SHP77 (cell line): ENCODE measurements at regions not wholly inside any gene's neighbourhood (a gene's known extent, or its start where the extent isn't known, plus 50 kb on each side); places are given as distances from the start of the nearest gene placed in this dataset.

Experiments
- DNase-seq, 2 experiments: peaks; one replicate each; lab custom pipeline; 2025; lab: John Stamatoyannopoulos, UW

GRCh38 chr3:170730071-170730812, 139.8 kb downstream of the RPL22L1 start:
- DNase-seq, result no peak

GRCh38 chr3:170728181-170728580, 141.8 kb downstream of the RPL22L1 start:
- no peak for DNase-seq

- DNase-seq, result no peak
These were observed 141.9 kb upstream of the SLC7A14 start for GRCh38 chr3:170727754-170728153.

- DNase-seq, result no peak
These were observed 141.2 kb upstream of the SLC7A14 start for GRCh38 chr3:170726976-170727661.

GRCh38 chr3:170725285-170725731, 139.4 kb upstream of the SLC7A14 start:
- DNase-seq, result no peak

GRCh38 chr3:170724599-170725280, 138.9 kb upstream of the SLC7A14 start:
- no peak for DNase-seq

- DNase-seq, result no peak
These were observed 137.4 kb upstream of the SLC7A14 start for GRCh38 chr3:170723241-170723640.

- no peak for DNase-seq
These were observed 135.7 kb upstream of the SLC7A14 start for GRCh38 chr3:170721563-170721962.

- DNase-seq, result no peak
These were observed 133.4 kb upstream of the SLC7A14 start for GRCh38 chr3:170719300-170719699.

- no peak for DNase-seq
These were observed 133.0 kb upstream of the SLC7A14 start for GRCh38 chr3:170718848-170719247.

GRCh38 chr3:170717410-170718402, 131.8 kb upstream of the SLC7A14 start:
- no peak for DNase-seq

- no peak for DNase-seq
These were observed 130.4 kb upstream of the SLC7A14 start for GRCh38 chr3:170716172-170716805.

- DNase-seq, result no peak
These were observed 129.0 kb upstream of the SLC7A14 start for GRCh38 chr3:170714562-170715535.

- DNase-seq, result no peak
These were observed 128.2 kb upstream of the SLC7A14 start for GRCh38 chr3:170714122-170714521.

- DNase-seq, result no peak
These were observed 127.8 kb upstream of the SLC7A14 start for GRCh38 chr3:170713653-170714052.

- DNase-seq, result no peak
These were observed 126.9 kb upstream of the SLC7A14 start for GRCh38 chr3:170712798-170713197.

GRCh38 chr3:170712336-170712735, 126.5 kb upstream of the SLC7A14 start:
- DNase-seq, result no peak

GRCh38 chr3:170711786-170712185, 125.9 kb upstream of the SLC7A14 start:
- no peak for DNase-seq

GRCh38 chr3:170709046-170709445, 123.2 kb upstream of the SLC7A14 start:
- DNase-seq, result no peak

- DNase-seq, result no peak
These were observed 122.0 kb upstream of the SLC7A14 start for GRCh38 chr3:170707899-170708298.
